ENCODE measurements at regions not wholly inside any gene's neighbourhood (a gene's known extent, or its start where the extent isn't known, plus 50 kb on each side); places are given as distances from the start of the nearest gene placed in this dataset.

DNA sequence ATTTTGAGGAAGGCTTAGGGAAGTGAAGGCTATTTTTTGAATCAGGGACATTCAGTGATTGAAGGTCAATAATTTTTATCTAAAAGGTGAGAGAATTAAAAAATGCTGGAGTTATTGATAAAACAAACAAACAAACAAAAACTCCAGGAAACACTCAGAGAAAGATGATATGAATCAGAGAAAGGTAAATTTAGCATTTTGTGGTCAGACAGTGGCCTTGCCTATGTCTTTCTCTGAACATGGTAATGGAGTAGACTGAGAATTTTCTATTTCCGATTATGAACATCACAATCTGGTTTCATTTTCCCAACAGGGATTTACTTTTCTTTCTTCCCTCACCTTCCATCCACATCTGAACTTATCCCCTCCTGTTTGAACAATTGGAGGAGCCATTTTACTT, 353.6 kb upstream of the RIOK2 start:
- no peak overlapping the region for H3K27ac Mint-ChIP-seq (ENCODE audit: unreplicated experiment)
- CTCF ChIA-PET, result no interaction called here
- no peak overlapping the region for H3K4me3 Mint-ChIP-seq (ENCODE audit: low read depth, unreplicated experiment)
- TF ChIP-seq, protein P1, sequence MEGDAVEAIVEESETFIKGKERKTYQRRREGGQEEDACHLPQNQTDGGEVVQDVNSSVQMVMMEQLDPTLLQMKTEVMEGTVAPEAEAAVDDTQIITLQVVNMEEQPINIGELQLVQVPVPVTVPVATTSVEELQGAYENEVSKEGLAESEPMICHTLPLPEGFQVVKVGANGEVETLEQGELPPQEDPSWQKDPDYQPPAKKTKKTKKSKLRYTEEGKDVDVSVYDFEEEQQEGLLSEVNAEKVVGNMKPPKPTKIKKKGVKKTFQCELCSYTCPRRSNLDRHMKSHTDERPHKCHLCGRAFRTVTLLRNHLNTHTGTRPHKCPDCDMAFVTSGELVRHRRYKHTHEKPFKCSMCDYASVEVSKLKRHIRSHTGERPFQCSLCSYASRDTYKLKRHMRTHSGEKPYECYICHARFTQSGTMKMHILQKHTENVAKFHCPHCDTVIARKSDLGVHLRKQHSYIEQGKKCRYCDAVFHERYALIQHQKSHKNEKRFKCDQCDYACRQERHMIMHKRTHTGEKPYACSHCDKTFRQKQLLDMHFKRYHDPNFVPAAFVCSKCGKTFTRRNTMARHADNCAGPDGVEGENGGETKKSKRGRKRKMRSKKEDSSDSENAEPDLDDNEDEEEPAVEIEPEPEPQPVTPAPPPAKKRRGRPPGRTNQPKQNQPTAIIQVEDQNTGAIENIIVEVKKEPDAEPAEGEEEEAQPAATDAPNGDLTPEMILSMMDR (IDR thresholded peaks at IDR 0.05; ENCODE audit: unreplicated experiment), result no peak
- no TSS peak for BruUV-seq (replicated peaks)
- peaks cover 2% of the 10 kb centered on the region for H3K9me3 Mint-ChIP-seq (ENCODE audit: low read depth, unreplicated experiment)
- DNase-seq, result no peak
- no peaks in the 10 kb centered on the region for H3K36me3 Mint-ChIP-seq (ENCODE audit: insufficient read depth, unreplicated experiment)
- peaks cover 17% of the 10 kb centered on the region for H3K4me1 Mint-ChIP-seq (ENCODE audit: low read depth, unreplicated experiment)
- no peaks in the 10 kb centered on the region for H3K27me3 Mint-ChIP-seq (ENCODE audit: unreplicated experiment)
- intact Hi-C loops (cut with micrococcal nuclease; ENCODE audit: unreplicated experiment), result no loop called here

DNA sequence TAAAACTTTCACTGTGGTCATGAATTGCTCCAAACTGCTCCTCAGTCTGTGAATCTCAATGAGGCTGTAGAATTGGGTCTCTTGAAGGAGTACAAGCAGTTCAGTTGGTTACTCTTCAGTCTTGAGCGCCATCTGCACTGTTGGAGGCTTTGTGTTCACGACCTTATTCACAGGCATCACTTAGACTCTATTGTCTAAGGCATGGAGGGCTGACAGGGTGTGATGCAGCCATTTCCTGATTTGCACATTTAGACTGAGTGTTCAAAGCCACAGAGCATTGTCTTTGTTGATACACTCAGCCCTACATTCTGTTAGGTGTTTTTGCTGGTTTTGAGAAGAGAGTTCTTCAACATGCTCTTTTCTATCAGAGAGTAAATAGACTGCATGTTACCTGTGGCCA, 355.9 kb upstream of the RIOK2 start:
- H3K9me3 Mint-ChIP-seq (ENCODE audit: low read depth, unreplicated experiment), result peaks cover 2% of the 10 kb centered on the region
- H3K36me3 Mint-ChIP-seq (ENCODE audit: insufficient read depth, unreplicated experiment), result no peaks in the 10 kb centered on the region
- intact Hi-C loops (cut with micrococcal nuclease; ENCODE audit: unreplicated experiment), result no loop called here
- TF ChIP-seq, protein P1 (IDR thresholded peaks at IDR 0.05; ENCODE audit: unreplicated experiment), result no peak
- no peak overlapping the region for H3K4me3 Mint-ChIP-seq (ENCODE audit: low read depth, unreplicated experiment)
- BruUV-seq (replicated peaks), result no TSS peak
- H3K27me3 Mint-ChIP-seq (ENCODE audit: unreplicated experiment), result no peaks in the 10 kb centered on the region
- H3K27ac Mint-ChIP-seq (ENCODE audit: unreplicated experiment), result no peak overlapping the region
- peaks cover 8% of the 10 kb centered on the region for H3K4me1 Mint-ChIP-seq (ENCODE audit: low read depth, unreplicated experiment)
- CTCF ChIA-PET, result no interaction called here
- DNase-seq, result no peak

DNA sequence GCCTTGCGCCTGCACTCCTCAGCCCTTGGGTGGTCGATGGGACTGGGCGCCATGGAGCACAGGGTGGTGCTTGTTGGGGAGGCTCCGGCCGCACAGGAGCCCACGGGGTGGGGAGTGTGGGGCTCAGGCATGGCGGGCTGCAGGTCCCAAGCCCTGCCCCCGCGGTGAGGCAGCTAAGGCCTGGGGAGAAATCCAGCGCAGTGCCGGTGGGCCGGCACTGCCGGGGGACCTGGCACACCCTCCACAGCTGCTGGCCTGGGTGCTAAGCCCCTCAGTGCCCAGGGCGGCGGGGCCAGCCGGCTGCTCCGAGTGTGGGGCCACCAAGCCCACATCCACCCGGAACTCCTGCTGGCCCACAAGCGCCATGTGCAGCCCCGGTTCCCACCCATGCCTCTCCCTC, 358.8 kb upstream of the RIOK2 start:
- Mint-ChIP-seq H3K27ac (ENCODE audit: unreplicated experiment) (no peak overlapping the region), H3K9me3 (ENCODE audit: low read depth, unreplicated experiment) (peaks cover 2% of the 10 kb centered on the region), H3K27me3 (ENCODE audit: unreplicated experiment) (no peaks in the 10 kb centered on the region), H3K36me3 (ENCODE audit: insufficient read depth, unreplicated experiment) (no peaks in the 10 kb centered on the region), H3K4me1 (ENCODE audit: low read depth, unreplicated experiment) (no peaks in the 10 kb centered on the region), H3K4me3 (ENCODE audit: low read depth, unreplicated experiment) (no peak overlapping the region)
- CTCF ChIA-PET, result no interaction called here
- no peak for DNase-seq
- intact Hi-C loops (cut with micrococcal nuclease; ENCODE audit: unreplicated experiment), result no loop called here
- BruUV-seq (replicated peaks), result no TSS peak
- TF ChIP-seq, protein P1 (IDR thresholded peaks at IDR 0.05; ENCODE audit: unreplicated experiment), result no peak

DNA sequence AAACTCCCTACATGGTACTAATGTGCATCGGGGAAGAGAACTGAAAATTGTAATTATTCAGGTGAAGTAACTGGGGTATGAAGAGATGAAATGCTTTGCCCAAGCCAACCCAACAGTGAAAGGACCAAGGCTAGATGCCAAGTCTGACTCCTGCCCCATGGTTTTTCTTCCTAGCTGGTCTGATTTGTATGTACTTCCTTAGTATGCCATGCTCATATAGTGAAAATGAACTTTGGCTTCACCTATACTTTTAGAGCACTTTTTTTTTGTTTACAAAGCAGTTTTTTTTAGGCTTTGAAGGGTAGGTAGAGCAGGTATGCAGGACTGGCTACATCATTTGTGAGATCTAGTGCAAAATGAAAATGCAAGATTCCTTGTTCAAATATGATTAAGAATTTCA, 359.4 kb upstream of the RIOK2 start:
- Mint-ChIP-seq H3K27me3 (ENCODE audit: unreplicated experiment) (no peaks in the 10 kb centered on the region), H3K4me1 (ENCODE audit: low read depth, unreplicated experiment) (no peaks in the 10 kb centered on the region), H3K4me3 (ENCODE audit: low read depth, unreplicated experiment) (no peak overlapping the region), H3K27ac (ENCODE audit: unreplicated experiment) (no peak overlapping the region), H3K36me3 (ENCODE audit: insufficient read depth, unreplicated experiment) (no peaks in the 10 kb centered on the region), H3K9me3 (ENCODE audit: low read depth, unreplicated experiment) (no peaks in the 10 kb centered on the region)
- intact Hi-C loops (cut with micrococcal nuclease; ENCODE audit: unreplicated experiment), result no loop called here
- no peak for DNase-seq
- TF ChIP-seq, protein P1 (IDR thresholded peaks at IDR 0.05; ENCODE audit: unreplicated experiment), result no peak
- no TSS peak for BruUV-seq (replicated peaks)
- CTCF ChIA-PET, result no interaction called here

DNA sequence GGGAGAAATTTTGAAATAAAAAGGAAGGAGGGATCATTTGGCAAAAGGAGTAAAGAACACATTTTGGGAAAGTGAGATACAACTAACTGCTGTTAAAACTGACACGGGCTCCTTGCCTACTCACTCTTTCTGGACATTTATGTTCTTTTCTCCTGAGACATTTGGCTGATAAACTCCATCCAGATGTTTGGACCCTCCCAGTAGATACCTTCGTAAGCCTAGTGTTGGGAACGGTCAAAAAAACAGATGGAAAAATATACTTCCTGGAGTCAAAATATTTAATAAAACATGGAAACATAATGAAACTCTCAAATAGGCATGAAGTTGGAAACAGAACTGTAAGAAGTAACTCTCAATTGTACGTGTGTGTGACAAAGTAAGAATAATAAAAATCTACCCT, 360.1 kb upstream of the RIOK2 start:
- CTCF ChIA-PET, result no interaction called here
- no peaks in the 10 kb centered on the region for H3K27me3 Mint-ChIP-seq (ENCODE audit: unreplicated experiment)
- TF ChIP-seq, protein P1 (IDR thresholded peaks at IDR 0.05; ENCODE audit: unreplicated experiment), result no peak
- no TSS peak for BruUV-seq (replicated peaks)
- H3K4me1 Mint-ChIP-seq (ENCODE audit: low read depth, unreplicated experiment), result no peaks in the 10 kb centered on the region
- H3K27ac Mint-ChIP-seq (ENCODE audit: unreplicated experiment), result no peak overlapping the region
- no peaks in the 10 kb centered on the region for H3K9me3 Mint-ChIP-seq (ENCODE audit: low read depth, unreplicated experiment)
- H3K4me3 Mint-ChIP-seq (ENCODE audit: low read depth, unreplicated experiment), result no peak overlapping the region
- H3K36me3 Mint-ChIP-seq (ENCODE audit: insufficient read depth, unreplicated experiment), result no peaks in the 10 kb centered on the region
- intact Hi-C loops (cut with micrococcal nuclease; ENCODE audit: unreplicated experiment), result no loop called here
- DNase-seq, result no peak
